ENCODE measurements at regions not wholly inside any gene's neighbourhood (a gene's known extent, or its start where the extent isn't known, plus 50 kb on each side); places are given as distances from the start of the nearest gene placed in this dataset.
"Not testable (repeated sequence)": the region's sequence is repeated elsewhere in the genome, so short reads cannot be mapped to it uniquely, and the experiment has no call there.

DNA sequence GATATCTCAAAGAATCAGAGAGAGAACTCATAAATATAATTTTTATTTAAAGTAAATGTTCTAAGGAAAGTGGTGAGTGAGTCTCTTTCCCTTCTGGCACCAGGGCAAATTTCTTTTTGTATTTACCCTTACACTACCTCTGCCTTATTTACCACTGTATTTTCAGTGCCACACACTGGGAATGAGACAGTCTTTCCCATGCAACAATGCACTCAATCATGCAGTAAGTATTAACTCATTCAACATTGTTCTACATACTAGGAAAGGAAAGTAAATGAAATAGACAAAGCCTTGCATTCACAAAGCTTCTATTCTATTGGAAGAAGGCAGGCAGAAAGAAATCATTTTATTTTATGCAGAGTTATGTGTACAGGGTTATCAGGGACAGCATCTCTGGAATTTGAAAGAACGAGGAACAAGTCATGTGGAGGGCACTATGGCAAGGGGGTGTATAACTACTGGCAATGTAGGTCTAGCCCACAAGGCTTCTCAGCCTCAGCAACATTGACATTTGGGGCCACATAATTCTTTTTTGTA lies 129.8 kb upstream of the PRDX6 start:
- Histone ChIP-seq H2BK120ac (ENCODE audit: low read depth, low read length) (no peak overlapping the region), H3K9ac (ENCODE audit: low read length) (no peak overlapping the region), H3K4me1 (ENCODE audit: control insufficient read depth, low read depth, low read length) (no peaks in the 10 kb centered on the region), H4K8ac (ENCODE audit: low read depth, low read length) (no peak overlapping the region), H3K27ac (ENCODE audit: low read depth, low read length) (no peak overlapping the region), H3K4me2 (ENCODE audit: low read length) (no peak overlapping the region), H3K27me3 (ENCODE audit: insufficient read depth, low read length, poor library complexity) (no peaks in the 10 kb centered on the region), H2AK5ac (ENCODE audit: low read length) (no peak overlapping the region), H3K23ac (ENCODE audit: low read length) (no peak overlapping the region), H2BK15ac (replicated peaks; ENCODE audit: low read depth) (no peak overlapping the region), H3K18ac (ENCODE audit: low read length) (no peak overlapping the region), H3K36me3 (ENCODE audit: control insufficient read depth, insufficient read depth, low read length) (no peaks in the 10 kb centered on the region), H4K5ac (ENCODE audit: low read length) (no peak overlapping the region), H3K4me3 (ENCODE audit: low read length) (no peak overlapping the region), H3K79me2 (ENCODE audit: control insufficient read depth, insufficient read depth, low read length) (no peaks in the 10 kb centered on the region), H3K56ac (ENCODE audit: low read length) (no peak overlapping the region), H3K79me1 (ENCODE audit: low read length) (no peaks in the 10 kb centered on the region), H3K4ac (ENCODE audit: low read depth, low read length) (no peak overlapping the region), H2BK5ac (ENCODE audit: low read length) (no peak overlapping the region)
- no peak for DNase-seq
- WGBS (ENCODE audit: extremely low coverage, insufficient coverage, low lambda C conversion rate), result no CpG with 5 or more reads among the region's 1 CpG

DNA sequence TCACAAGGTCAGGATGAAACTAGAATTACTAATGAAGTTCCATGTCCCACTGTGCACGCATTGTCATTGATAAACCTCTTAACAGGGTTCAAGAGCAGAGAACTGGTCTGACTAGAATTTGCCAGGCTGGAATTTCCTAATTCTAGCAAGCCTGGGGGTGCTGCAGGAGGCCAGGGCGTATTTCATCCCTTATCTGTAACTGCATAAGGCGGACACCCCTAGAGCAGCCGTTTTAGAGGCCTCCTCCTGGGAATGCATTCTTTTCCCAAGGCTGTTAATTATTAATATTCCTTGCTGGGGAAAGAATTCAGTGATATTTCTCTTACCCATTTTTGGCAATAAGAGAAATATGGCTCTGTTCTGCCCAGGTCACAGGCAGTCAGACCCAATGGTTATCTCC lies 124.5 kb upstream of the PRDX6 start:
- not testable (repeated sequence) for DNase-seq; H3K4me1 ChIP-seq (ENCODE audit: control insufficient read depth, low read depth, low read length); H3K27me3 ChIP-seq (ENCODE audit: insufficient read depth, low read length, poor library complexity); H2BK120ac ChIP-seq (ENCODE audit: low read depth, low read length); H3K9ac ChIP-seq (ENCODE audit: low read length); H3K79me2 ChIP-seq (ENCODE audit: control insufficient read depth, insufficient read depth, low read length); H3K4me3 ChIP-seq (ENCODE audit: low read length); H3K36me3 ChIP-seq (ENCODE audit: control insufficient read depth, insufficient read depth, low read length); H2BK5ac ChIP-seq (ENCODE audit: low read length); H2BK15ac ChIP-seq (replicated peaks; ENCODE audit: low read depth); H4K8ac ChIP-seq (ENCODE audit: low read depth, low read length); H3K4ac ChIP-seq (ENCODE audit: low read depth, low read length); H4K5ac ChIP-seq (ENCODE audit: low read length); H2AK5ac ChIP-seq (ENCODE audit: low read length); H3K18ac ChIP-seq (ENCODE audit: low read length); H3K27ac ChIP-seq (ENCODE audit: low read depth, low read length); H3K79me1 ChIP-seq (ENCODE audit: low read length); H3K4me2 ChIP-seq (ENCODE audit: low read length); H3K56ac ChIP-seq (ENCODE audit: low read length); H3K23ac ChIP-seq (ENCODE audit: low read length)
- WGBS (ENCODE audit: extremely low coverage, insufficient coverage, low lambda C conversion rate), result no CpG with 5 or more reads among the region's 4 CpGs

- Histone ChIP-seq H3K4me1 (ENCODE audit: control insufficient read depth, low read depth, low read length) (no peaks in the 10 kb centered on the region), H3K4ac (ENCODE audit: low read depth, low read length) (no peak overlapping the region), H3K23ac (ENCODE audit: low read length) (no peak overlapping the region), H2AK5ac (ENCODE audit: low read length) (no peak overlapping the region), H2BK120ac (ENCODE audit: low read depth, low read length) (no peak overlapping the region), H4K8ac (ENCODE audit: low read depth, low read length) (no peak overlapping the region), H3K36me3 (ENCODE audit: control insufficient read depth, insufficient read depth, low read length) (no peaks in the 10 kb centered on the region), H3K18ac (ENCODE audit: low read length) (no peak overlapping the region), H3K56ac (ENCODE audit: low read length) (no peak overlapping the region), H2BK15ac (replicated peaks; ENCODE audit: low read depth) (no peak overlapping the region), H3K79me2 (ENCODE audit: control insufficient read depth, insufficient read depth, low read length) (no peaks in the 10 kb centered on the region), H3K4me3 (ENCODE audit: low read length) (no peak overlapping the region), H3K9ac (ENCODE audit: low read length) (no peak overlapping the region), H3K27me3 (ENCODE audit: insufficient read depth, low read length, poor library complexity) (no peaks in the 10 kb centered on the region), H4K5ac (ENCODE audit: low read length) (no peak overlapping the region), H3K79me1 (ENCODE audit: low read length) (no peaks in the 10 kb centered on the region), H2BK5ac (ENCODE audit: low read length) (no peak overlapping the region), H3K4me2 (ENCODE audit: low read length) (no peak overlapping the region), H3K27ac (ENCODE audit: low read depth, low read length) (no peak overlapping the region)
- no peak for DNase-seq
- WGBS (ENCODE audit: extremely low coverage, insufficient coverage, low lambda C conversion rate), result no CpG with 5 or more reads among the region's 4 CpGs
Measured at GRCh38 chr1:173353350-173353749, 123.8 kb upstream of the PRDX6 start.

- Histone ChIP-seq H3K18ac (ENCODE audit: low read length) (no peak overlapping the region), H2BK5ac (ENCODE audit: low read length) (no peak overlapping the region), H4K8ac (ENCODE audit: low read depth, low read length) (no peak overlapping the region), H2AK5ac (ENCODE audit: low read length) (no peak overlapping the region), H3K79me1 (ENCODE audit: low read length) (no peaks in the 10 kb centered on the region), H4K5ac (ENCODE audit: low read length) (no peak overlapping the region), H3K27me3 (ENCODE audit: insufficient read depth, low read length, poor library complexity) (no peaks in the 10 kb centered on the region), H3K4me1 (ENCODE audit: control insufficient read depth, low read depth, low read length) (no peaks in the 10 kb centered on the region), H3K36me3 (ENCODE audit: control insufficient read depth, insufficient read depth, low read length) (no peaks in the 10 kb centered on the region), H3K56ac (ENCODE audit: low read length) (no peak overlapping the region), H3K4me3 (ENCODE audit: low read length) (no peak overlapping the region), H3K4ac (ENCODE audit: low read depth, low read length) (no peak overlapping the region), H3K9ac (ENCODE audit: low read length) (no peak overlapping the region), H3K27ac (ENCODE audit: low read depth, low read length) (no peak overlapping the region), H2BK15ac (replicated peaks; ENCODE audit: low read depth) (no peak overlapping the region), H3K23ac (ENCODE audit: low read length) (no peak overlapping the region), H3K4me2 (ENCODE audit: low read length) (no peak overlapping the region), H2BK120ac (ENCODE audit: low read depth, low read length) (no peak overlapping the region), H3K79me2 (ENCODE audit: control insufficient read depth, insufficient read depth, low read length) (no peaks in the 10 kb centered on the region)
- WGBS (ENCODE audit: extremely low coverage, insufficient coverage, low lambda C conversion rate), result no CpG with 5 or more reads among the region's 3 CpGs
- no peak for DNase-seq
Measured at GRCh38 chr1:173354937-173355280, 122.2 kb upstream of the PRDX6 start.

DNA sequence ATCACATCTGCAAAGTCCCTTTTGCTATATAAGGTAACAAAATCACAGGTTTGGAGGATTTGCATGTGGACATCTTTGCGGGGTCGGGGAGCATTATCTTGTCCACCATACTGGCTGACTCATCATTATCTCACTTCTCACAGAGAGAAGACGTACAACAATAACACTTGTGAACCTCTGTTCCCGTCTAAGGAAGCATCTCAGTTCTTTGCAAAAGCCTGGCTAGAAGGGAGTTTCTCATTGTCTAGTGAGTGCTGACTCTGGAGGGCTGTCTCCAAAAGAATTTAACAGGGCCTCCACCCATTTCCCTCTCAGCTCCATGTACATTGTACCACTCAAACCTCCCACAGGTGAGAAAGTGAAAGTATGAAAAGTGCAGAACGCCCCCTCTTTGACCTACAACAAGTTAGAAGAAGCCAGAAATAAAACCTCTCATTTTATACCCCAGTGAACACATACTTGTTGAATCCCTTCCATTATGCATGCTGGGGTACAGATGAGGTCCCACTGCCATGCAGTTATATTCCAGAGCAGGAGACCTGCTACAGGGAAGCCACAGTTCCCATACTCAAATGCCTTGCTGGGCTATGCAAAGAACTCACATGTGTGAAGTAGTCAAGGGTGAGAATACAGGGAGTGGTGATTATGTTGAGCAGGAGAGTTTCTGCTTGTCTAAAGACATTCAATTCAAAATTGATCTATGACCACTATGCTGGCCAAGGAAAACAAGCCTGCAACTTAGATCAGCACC lies 121.7 kb upstream of the PRDX6 start:
- Histone ChIP-seq H2BK5ac (ENCODE audit: low read length) (no peak overlapping the region), H3K18ac (ENCODE audit: low read length) (no peak overlapping the region), H4K8ac (ENCODE audit: low read depth, low read length) (no peak overlapping the region), H4K5ac (ENCODE audit: low read length) (no peak overlapping the region), H3K9ac (ENCODE audit: low read length) (no peak overlapping the region), H3K4me1 (ENCODE audit: control insufficient read depth, low read depth, low read length) (no peaks in the 10 kb centered on the region), H2BK120ac (ENCODE audit: low read depth, low read length) (no peak overlapping the region), H3K23ac (ENCODE audit: low read length) (no peak overlapping the region), H3K36me3 (ENCODE audit: control insufficient read depth, insufficient read depth, low read length) (no peaks in the 10 kb centered on the region), H3K27me3 (ENCODE audit: insufficient read depth, low read length, poor library complexity) (no peaks in the 10 kb centered on the region), H3K4ac (ENCODE audit: low read depth, low read length) (no peak overlapping the region), H3K56ac (ENCODE audit: low read length) (no peak overlapping the region), H3K79me1 (ENCODE audit: low read length) (no peaks in the 10 kb centered on the region), H2AK5ac (ENCODE audit: low read length) (no peak overlapping the region), H3K27ac (ENCODE audit: low read depth, low read length) (no peak overlapping the region), H3K4me2 (ENCODE audit: low read length) (no peak overlapping the region), H2BK15ac (replicated peaks; ENCODE audit: low read depth) (no peak overlapping the region), H3K4me3 (ENCODE audit: low read length) (no peak overlapping the region), H3K79me2 (ENCODE audit: control insufficient read depth, insufficient read depth, low read length) (no peaks in the 10 kb centered on the region)
- no CpG with 5 or more reads among the region's 5 CpGs for WGBS (ENCODE audit: extremely low coverage, insufficient coverage, low lambda C conversion rate)
- no peak for DNase-seq
